OCI-LY7 (cell line): ENCODE measurements at regions not wholly inside any gene's neighbourhood (a gene's known extent, or its start where the extent isn't known, plus 50 kb on each side); places are given as distances from the start of the nearest gene placed in this dataset.

ENCODE experiments used
- EZH2phosphoT487 ChIP-seq: fragments of 200-600 bp; sonication (generic); IDR thresholded peaks from 2 replicates; pipeline ENCODE4 v1.6.1; 2018; ENCODE audit warnings: low read depth, borderline replicate concordance, mild to moderate bottlenecking, mixed run types, antibody characterized with exemption, low read length, moderate library complexity, mixed read lengths
- TF ChIP-seq, protein P1 (sequence below): fragments of 200-600 bp; sonication (generic); conservative IDR thresholded peaks from 2 replicates; pipeline ENCODE4 v1.5.1; 2014; ENCODE audit warnings: mild to moderate bottlenecking, antibody characterized with exemption, low read length, moderate library complexity, mixed read lengths

DNA sequence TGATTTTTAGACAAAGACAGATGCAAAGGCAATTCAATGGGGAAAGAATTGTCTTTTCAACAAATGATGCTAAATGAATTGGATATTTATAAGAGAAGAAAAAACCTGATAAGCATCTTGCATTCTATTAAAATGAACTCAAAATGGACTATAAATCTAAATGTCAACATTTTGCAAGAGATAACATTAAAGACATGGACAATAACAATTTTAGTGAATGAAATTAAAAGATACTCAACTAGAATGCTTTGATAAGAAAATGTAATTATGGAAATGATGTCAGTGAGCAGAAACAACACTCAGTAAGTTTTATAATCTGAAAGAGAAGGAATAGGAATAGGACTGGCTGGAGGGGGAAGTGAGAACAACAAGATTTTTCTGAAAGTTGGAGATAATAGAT lies 421.7 kb downstream of the C6orf118 start:
- TF ChIP-seq, protein P1, sequence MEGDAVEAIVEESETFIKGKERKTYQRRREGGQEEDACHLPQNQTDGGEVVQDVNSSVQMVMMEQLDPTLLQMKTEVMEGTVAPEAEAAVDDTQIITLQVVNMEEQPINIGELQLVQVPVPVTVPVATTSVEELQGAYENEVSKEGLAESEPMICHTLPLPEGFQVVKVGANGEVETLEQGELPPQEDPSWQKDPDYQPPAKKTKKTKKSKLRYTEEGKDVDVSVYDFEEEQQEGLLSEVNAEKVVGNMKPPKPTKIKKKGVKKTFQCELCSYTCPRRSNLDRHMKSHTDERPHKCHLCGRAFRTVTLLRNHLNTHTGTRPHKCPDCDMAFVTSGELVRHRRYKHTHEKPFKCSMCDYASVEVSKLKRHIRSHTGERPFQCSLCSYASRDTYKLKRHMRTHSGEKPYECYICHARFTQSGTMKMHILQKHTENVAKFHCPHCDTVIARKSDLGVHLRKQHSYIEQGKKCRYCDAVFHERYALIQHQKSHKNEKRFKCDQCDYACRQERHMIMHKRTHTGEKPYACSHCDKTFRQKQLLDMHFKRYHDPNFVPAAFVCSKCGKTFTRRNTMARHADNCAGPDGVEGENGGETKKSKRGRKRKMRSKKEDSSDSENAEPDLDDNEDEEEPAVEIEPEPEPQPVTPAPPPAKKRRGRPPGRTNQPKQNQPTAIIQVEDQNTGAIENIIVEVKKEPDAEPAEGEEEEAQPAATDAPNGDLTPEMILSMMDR, result no peak
- TF ChIP-seq EZH2phosphoT487, result no peak
